RWPE2 (cell line): ENCODE measurements at regions not wholly inside any gene's neighbourhood (a gene's known extent, or its start where the extent isn't known, plus 50 kb on each side); places are given as distances from the start of the nearest gene placed in this dataset.
A peak's percentile ranks its signal among the peaks of the same experiment; 100 is the strongest.

Experiments used
- ATAC-seq: fragments of 200-7000 bp; cut with Tn5 transposase; 3 replicates; pipeline ENCODE4 v1.9.1; 2021; ENCODE audit warnings: low read depth
- DNase-seq: peaks from one replicate; pipeline ENCODE4 v3.0.0-alpha.2; 2020; ENCODE audit warnings: low spot score
- H3K27ac ChIP-seq: fragments of 450-650 bp; 2 replicates; pipeline ENCODE4 v1.5.1; 2017; ENCODE audit warnings: mild to moderate bottlenecking; ENCODE audit not compliant: poor library complexity, severe bottlenecking
- H3K27me3 ChIP-seq: fragments of 250-450 bp; sonication (Bioruptor Pico); 2 replicates; pipeline ENCODE4 v1.5.1; 2021; ENCODE audit warnings: mild to moderate bottlenecking, moderate library complexity; ENCODE audit not compliant: insufficient read depth, poor library complexity, severe bottlenecking
- H3K36me3 ChIP-seq: fragments of 250-450 bp; sonication (Bioruptor Pico); 2 replicates; pipeline ENCODE4 v1.5.1; 2020; ENCODE audit warnings: low read depth, mild to moderate bottlenecking, moderate library complexity
- H3K4me1 ChIP-seq: fragments of 250-450 bp; sonication (Bioruptor Pico); 2 replicates; pipeline ENCODE4 v1.5.1; 2021; ENCODE audit warnings: mild to moderate bottlenecking, moderate library complexity; ENCODE audit not compliant: insufficient read depth, poor library complexity, severe bottlenecking
- H3K4me3 ChIP-seq: fragments of 250-450 bp; sonication (Bioruptor Pico); 2 replicates; pipeline ENCODE4 v1.5.1; 2021; ENCODE audit warnings: mild to moderate bottlenecking, moderate library complexity; ENCODE audit not compliant: severe bottlenecking
- H3K9me3 ChIP-seq: fragments of 250-450 bp; sonication (Bioruptor Pico); 2 replicates; pipeline ENCODE4 v1.5.1; 2021; ENCODE audit warnings: mild to moderate bottlenecking, moderate library complexity; ENCODE audit not compliant: severe bottlenecking
- TF ChIP-seq, protein P1 (sequence below): fragments of 450-650 bp; IDR thresholded peaks from one replicate; pipeline ENCODE4 v1.5.1; 2017; ENCODE audit warnings: mild to moderate bottlenecking, moderate library complexity; ENCODE audit not compliant: poor library complexity, severe bottlenecking

DNA sequence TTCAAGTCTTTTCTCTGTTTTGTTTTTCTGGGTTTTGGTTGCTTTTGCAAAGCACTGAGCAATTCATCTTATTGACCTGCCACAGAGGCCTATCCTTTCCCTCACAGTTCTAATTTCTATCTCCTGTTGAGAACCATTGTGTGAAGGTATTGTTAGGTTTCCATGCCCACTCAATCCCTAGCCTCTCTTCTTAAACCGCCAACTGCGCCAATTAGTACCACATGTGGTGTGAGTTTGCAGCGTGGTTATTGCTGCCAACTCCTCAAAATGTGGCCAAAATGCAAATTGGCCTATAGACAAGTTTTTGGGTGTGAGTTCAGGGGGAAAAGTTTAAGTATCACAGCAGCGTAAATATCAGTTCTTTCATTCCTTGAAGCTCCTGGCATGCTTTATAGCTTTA is 232.6 kb downstream of the FLRT2 start:
- Histone ChIP-seq H3K27ac (no peak overlapping the region), H3K9me3 (no peaks in the 10 kb centered on the region), H3K4me1 (no peaks in the 10 kb centered on the region), H3K4me3 (no peak overlapping the region), H3K36me3 (no peaks in the 10 kb centered on the region), H3K27me3 (peaks cover 11% of the 10 kb centered on the region)
- DNase-seq (no peak), ATAC-seq (no peak)
- TF ChIP-seq, protein P1, sequence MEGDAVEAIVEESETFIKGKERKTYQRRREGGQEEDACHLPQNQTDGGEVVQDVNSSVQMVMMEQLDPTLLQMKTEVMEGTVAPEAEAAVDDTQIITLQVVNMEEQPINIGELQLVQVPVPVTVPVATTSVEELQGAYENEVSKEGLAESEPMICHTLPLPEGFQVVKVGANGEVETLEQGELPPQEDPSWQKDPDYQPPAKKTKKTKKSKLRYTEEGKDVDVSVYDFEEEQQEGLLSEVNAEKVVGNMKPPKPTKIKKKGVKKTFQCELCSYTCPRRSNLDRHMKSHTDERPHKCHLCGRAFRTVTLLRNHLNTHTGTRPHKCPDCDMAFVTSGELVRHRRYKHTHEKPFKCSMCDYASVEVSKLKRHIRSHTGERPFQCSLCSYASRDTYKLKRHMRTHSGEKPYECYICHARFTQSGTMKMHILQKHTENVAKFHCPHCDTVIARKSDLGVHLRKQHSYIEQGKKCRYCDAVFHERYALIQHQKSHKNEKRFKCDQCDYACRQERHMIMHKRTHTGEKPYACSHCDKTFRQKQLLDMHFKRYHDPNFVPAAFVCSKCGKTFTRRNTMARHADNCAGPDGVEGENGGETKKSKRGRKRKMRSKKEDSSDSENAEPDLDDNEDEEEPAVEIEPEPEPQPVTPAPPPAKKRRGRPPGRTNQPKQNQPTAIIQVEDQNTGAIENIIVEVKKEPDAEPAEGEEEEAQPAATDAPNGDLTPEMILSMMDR, result no peak

DNA sequence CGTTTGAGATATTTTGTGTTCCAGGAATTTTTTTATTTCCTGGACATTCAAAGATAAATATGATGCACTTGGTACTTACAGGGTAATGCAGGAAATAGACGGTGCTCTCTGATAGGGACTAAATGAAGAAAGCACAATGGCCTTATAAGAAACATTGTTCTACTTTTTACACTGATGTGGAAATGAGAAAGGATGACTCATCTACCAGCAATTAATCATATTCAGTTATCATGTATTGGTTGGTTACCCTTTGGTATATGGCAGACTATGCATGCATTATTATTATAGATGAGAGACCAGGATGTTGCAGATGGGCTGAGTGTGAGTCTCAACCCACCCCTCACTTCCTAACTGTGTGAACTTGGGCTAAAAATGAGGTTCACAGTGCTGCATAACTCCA is 222.2 kb downstream of the FLRT2 start:
- Histone ChIP-seq H3K4me3 (no peak overlapping the region), H3K36me3 (no peaks in the 10 kb centered on the region), H3K27me3 (peaks cover 9% of the 10 kb centered on the region), H3K4me1 (no peaks in the 10 kb centered on the region), H3K9me3 (no peaks in the 10 kb centered on the region), H3K27ac (no peak overlapping the region)
- ATAC-seq (no peak), DNase-seq (no peak)
- TF ChIP-seq, protein P1, result no peak

DNA sequence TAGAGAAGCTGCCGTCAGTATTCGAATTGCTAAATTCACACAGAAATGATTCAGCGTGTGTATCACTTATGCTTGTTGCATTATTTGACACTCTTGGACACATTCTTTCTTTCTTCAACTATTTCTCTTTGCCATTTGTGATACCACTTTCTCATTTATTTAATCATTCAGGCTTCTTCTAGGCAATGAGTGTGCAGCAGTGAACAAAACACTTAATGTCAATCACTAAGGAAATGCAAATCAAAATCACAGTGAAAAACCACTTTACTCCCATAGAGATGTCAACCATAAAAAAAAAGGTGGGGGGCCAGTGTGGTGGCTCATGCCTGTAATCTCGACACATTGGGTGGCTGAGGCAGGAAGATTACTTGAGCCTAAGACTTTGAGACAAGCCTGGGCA is 214.6 kb downstream of the FLRT2 start:
- TF ChIP-seq, protein P1, result no peak
- no peak overlapping the region for H3K27ac ChIP-seq
- no peak for ATAC-seq

DNA sequence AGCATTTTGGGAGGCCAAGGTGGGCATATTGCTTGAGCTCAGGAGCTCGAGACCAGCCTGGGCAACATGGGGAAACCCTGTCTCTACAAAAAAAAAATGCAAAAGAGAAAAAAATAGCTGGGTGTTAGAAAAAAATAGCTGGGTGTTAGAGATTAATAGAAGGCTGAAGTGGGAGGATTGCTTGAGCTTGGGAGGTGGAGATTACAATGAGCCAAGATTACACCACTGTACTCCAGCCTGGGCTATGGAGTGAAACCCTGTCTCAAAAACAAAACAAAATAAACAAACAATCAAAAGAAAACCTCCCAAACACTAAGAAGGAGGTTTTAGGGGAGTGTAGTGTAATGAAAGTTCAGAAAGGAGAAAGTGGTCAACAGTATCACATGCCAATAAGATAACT is 202.1 kb downstream of the FLRT2 start:
- ATAC-seq (no peak), DNase-seq (no peak)
- Histone ChIP-seq H3K27ac (no peak overlapping the region), H3K9me3 (no peaks in the 10 kb centered on the region), H3K4me3 (no peak overlapping the region), H3K36me3 (no peaks in the 10 kb centered on the region), H3K4me1 (no peaks in the 10 kb centered on the region), H3K27me3 (no peaks in the 10 kb centered on the region)
- TF ChIP-seq, protein P1, result no peak

More for the DNA sequence above, 214.6 kb downstream of the FLRT2 start:
- no peaks in the 10 kb centered on the region for H3K9me3 ChIP-seq
- peaks cover 5% of the 10 kb centered on the region for H3K27me3 ChIP-seq
- DNase-seq, result no peak
- H3K4me1 ChIP-seq, result no peaks in the 10 kb centered on the region
- H3K4me3 ChIP-seq, result no peak overlapping the region
- no peaks in the 10 kb centered on the region for H3K36me3 ChIP-seq

DNA sequence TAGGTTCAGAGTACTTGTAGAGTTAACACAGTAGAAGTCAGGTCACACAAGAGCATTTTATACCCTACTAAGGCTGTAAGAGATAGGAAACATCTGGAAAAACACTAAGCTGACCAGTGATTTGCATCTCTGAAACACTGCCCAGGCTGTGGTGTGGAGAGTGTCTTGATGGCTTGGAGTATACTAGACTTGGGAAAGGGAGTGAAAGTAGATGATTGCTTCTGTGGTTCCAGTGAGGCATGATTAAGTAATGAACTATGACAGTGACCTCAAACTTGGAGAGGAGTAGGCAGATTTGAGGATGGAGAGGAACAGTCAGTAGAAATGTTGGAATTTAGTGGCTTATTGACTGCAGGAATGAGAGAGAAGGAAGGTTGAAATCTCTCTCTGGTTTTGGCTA is 201.2 kb downstream of the FLRT2 start:
- Histone ChIP-seq H3K36me3 (no peaks in the 10 kb centered on the region), H3K27ac (no peak overlapping the region), H3K9me3 (no peaks in the 10 kb centered on the region), H3K4me1 (no peaks in the 10 kb centered on the region), H3K4me3 (no peak overlapping the region), H3K27me3 (no peaks in the 10 kb centered on the region)
- ATAC-seq (peak; percentile 27; the same call in 2 of the 3 replicates), DNase-seq (no peak)
- TF ChIP-seq, protein P1, result no peak
